Smooth muscle cell (in vitro differentiated cells): ENCODE measurements at regions not wholly inside any gene's neighbourhood (a gene's known extent, or its start where the extent isn't known, plus 50 kb on each side); places are given as distances from the start of the nearest gene placed in this dataset.

Experiments
- DNase-seq: peaks from one replicate; lab custom pipeline; 2025; ENCODE audit not compliant: unreplicated experiment; lab: John Stamatoyannopoulos, UW
- H2AFZ ChIP-seq: fragments of 200-600 bp; sonication (generic); 2 replicates; pipeline ENCODE4 v1.6.0; 2016; ENCODE audit warnings: antibody characterized with exemption, low read depth, mild to moderate bottlenecking
- H3F3A ChIP-seq: fragments of 200-600 bp; sonication (generic); 2 replicates; pipeline ENCODE4 v1.6.0; 2017; ENCODE audit warnings: antibody characterized with exemption, low read depth
- H3K27ac ChIP-seq: fragments of 200-600 bp; sonication (generic); 2 replicates; pipeline ENCODE4 v1.5.1; 2016; ENCODE audit warnings: low read depth, mild to moderate bottlenecking
- H3K27me3 ChIP-seq: fragments of 200-600 bp; sonication (generic); 2 replicates; pipeline ENCODE4 v1.6.1; 2016; ENCODE audit warnings: low read depth, mild to moderate bottlenecking
- H3K36me3 ChIP-seq: fragments of 200-600 bp; sonication (generic); 2 replicates; pipeline ENCODE4 v1.5.1; 2016; ENCODE audit warnings: low read depth
- H3K4me1 ChIP-seq: fragments of 200-600 bp; sonication (generic); 2 replicates; pipeline ENCODE4 v1.5.1; 2016; ENCODE audit warnings: low read depth
- H3K4me2 ChIP-seq: fragments of 200-600 bp; sonication (generic); 2 replicates; pipeline ENCODE4 v1.6.0; 2016; ENCODE audit warnings: mild to moderate bottlenecking
- H3K4me3 ChIP-seq: fragments of 200-600 bp; sonication (generic); 2 replicates; pipeline ENCODE4 v1.5.1; 2016; ENCODE audit warnings: mild to moderate bottlenecking
- H3K79me2 ChIP-seq: fragments of 200-600 bp; sonication (generic); 2 replicates; pipeline ENCODE4 v1.6.0; 2016; ENCODE audit warnings: low read depth, mild to moderate bottlenecking
- H3K9ac ChIP-seq: fragments of 200-600 bp; sonication (generic); 2 replicates; pipeline ENCODE4 v1.6.0; 2016; ENCODE audit warnings: low read depth
- H3K9me3 ChIP-seq: fragments of 200-600 bp; sonication (generic); replicated peaks from 2 replicates; pipeline ENCODE4 v1.5.1; 2016; ENCODE audit warnings: low read depth
- H4K20me1 ChIP-seq: fragments of 200-600 bp; sonication (generic); 2 replicates; pipeline ENCODE4 v1.6.0; 2016; ENCODE audit warnings: low read depth
- WGBS: methylation state at CpG from one replicate; pipeline ENCODE4 v1.1.7; 2016; ENCODE audit warnings: low lambda C conversion rate; 5-methylcytosine and 5-hydroxymethylcytosine counted together
- TF ChIP-seq, protein P1 (sequence below): fragments of 200-600 bp; sonication (generic); IDR thresholded peaks from 2 replicates; pipeline ENCODE4 v1.5.1; 2017; ENCODE audit warnings: borderline replicate concordance, mild to moderate bottlenecking, antibody characterized with exemption; ENCODE audit not compliant: insufficient read depth, poor library complexity, severe bottlenecking

DNA sequence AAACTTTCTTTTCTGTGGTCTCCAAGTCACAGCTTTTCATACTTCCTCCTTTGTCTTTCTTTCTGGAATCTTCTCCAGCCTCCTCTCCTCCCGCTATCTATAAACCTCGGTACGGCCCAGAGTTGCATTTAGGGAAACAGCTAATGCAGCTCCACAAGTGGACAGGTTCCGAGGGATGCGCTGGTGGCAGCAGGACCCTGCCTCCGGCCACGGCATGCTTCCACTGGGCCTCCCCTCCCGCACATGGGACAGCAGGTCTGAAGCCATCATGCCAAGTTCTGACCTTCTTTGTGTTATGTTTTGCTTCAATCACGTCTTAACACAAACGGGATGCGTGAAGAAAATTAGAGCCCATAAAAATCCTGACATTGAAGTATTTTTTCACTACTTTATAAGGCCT lies 136.9 kb downstream of the IRX2 start:
- Histone ChIP-seq H3K27me3 (no peaks in the 10 kb centered on the region), H3K9me3 (no peaks in the 10 kb centered on the region), H3K79me2 (no peaks in the 10 kb centered on the region), H3K4me3 (no peak overlapping the region), H3F3A (no peaks in the 10 kb centered on the region), H3K4me2 (no peak overlapping the region), H3K27ac (no peak overlapping the region), H2AFZ (no peak overlapping the region), H3K9ac (no peak overlapping the region), H3K36me3 (no peaks in the 10 kb centered on the region), H3K4me1 (no peaks in the 10 kb centered on the region), H4K20me1 (no peaks in the 10 kb centered on the region)
- DNase-seq, result no peak
- 88% methylated on average over 11 of the region's 11 CpGs for WGBS
- TF ChIP-seq, protein P1, sequence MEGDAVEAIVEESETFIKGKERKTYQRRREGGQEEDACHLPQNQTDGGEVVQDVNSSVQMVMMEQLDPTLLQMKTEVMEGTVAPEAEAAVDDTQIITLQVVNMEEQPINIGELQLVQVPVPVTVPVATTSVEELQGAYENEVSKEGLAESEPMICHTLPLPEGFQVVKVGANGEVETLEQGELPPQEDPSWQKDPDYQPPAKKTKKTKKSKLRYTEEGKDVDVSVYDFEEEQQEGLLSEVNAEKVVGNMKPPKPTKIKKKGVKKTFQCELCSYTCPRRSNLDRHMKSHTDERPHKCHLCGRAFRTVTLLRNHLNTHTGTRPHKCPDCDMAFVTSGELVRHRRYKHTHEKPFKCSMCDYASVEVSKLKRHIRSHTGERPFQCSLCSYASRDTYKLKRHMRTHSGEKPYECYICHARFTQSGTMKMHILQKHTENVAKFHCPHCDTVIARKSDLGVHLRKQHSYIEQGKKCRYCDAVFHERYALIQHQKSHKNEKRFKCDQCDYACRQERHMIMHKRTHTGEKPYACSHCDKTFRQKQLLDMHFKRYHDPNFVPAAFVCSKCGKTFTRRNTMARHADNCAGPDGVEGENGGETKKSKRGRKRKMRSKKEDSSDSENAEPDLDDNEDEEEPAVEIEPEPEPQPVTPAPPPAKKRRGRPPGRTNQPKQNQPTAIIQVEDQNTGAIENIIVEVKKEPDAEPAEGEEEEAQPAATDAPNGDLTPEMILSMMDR, result no peak

DNA sequence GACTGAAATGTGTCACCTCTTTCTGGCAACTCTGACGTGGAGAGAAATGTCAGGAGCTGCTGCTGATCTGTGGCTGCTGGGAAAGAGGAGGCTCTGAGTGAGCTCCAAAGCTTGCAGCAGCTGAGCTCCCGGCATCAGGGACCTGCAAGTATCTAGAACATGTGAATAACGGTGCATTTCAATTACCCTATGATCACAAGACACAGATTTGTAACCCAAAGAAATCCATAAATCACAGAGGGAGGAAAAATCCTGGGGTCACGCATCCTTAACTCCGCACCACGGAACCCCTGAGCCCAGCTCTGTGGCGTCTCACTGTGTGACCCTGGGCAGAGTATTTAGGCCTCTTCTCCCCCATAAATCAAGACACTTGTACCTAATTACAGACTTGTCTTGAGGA lies 139.8 kb downstream of the IRX2 start:
- H3K4me1 ChIP-seq, result no peaks in the 10 kb centered on the region
- no peak overlapping the region for H3K4me2 ChIP-seq
- no peaks in the 10 kb centered on the region for H3K79me2 ChIP-seq
- H3K27me3 ChIP-seq, result no peaks in the 10 kb centered on the region
- H3K27ac ChIP-seq, result no peak overlapping the region
- TF ChIP-seq, protein P1, result no peak
- H3K4me3 ChIP-seq, result no peak overlapping the region
- WGBS, result 91% methylated on average over 7 of the region's 7 CpGs
- no peak for DNase-seq
- H4K20me1 ChIP-seq, result no peaks in the 10 kb centered on the region
- no peak overlapping the region for H3K9ac ChIP-seq
- no peaks in the 10 kb centered on the region for H3F3A ChIP-seq
- H3K36me3 ChIP-seq, result no peaks in the 10 kb centered on the region
- no peaks in the 10 kb centered on the region for H3K9me3 ChIP-seq
- no peak overlapping the region for H2AFZ ChIP-seq

DNA sequence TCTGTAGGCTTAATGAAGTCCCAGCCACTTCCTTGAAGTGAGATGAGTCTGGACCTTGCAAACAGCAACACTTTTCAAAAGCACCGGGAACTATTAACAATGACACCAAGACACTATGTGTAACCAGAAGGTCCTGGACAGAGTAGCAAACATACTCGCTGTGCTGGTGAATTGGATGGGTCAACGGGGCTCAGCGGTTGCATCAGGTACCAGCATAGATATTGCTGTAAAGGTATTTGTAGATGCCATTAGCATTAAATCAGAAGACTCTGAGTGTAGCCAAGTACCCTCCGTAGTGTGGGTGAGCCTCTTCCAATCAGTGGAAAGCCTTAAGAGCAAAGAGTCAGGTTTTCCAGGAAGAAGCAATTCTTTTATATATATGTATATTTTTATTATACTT lies 140.5 kb downstream of the IRX2 start:
- Histone ChIP-seq H3K27ac (no peak overlapping the region), H3K4me3 (no peak overlapping the region), H3K36me3 (no peaks in the 10 kb centered on the region), H3F3A (no peaks in the 10 kb centered on the region), H3K4me2 (no peak overlapping the region), H3K27me3 (no peaks in the 10 kb centered on the region), H3K4me1 (no peaks in the 10 kb centered on the region), H2AFZ (no peak overlapping the region), H3K79me2 (no peaks in the 10 kb centered on the region), H4K20me1 (no peaks in the 10 kb centered on the region), H3K9ac (no peak overlapping the region), H3K9me3 (no peaks in the 10 kb centered on the region)
- WGBS, result 96% methylated on average over 5 of the region's 5 CpGs
- DNase-seq, result no peak
- TF ChIP-seq, protein P1, result no peak

DNA sequence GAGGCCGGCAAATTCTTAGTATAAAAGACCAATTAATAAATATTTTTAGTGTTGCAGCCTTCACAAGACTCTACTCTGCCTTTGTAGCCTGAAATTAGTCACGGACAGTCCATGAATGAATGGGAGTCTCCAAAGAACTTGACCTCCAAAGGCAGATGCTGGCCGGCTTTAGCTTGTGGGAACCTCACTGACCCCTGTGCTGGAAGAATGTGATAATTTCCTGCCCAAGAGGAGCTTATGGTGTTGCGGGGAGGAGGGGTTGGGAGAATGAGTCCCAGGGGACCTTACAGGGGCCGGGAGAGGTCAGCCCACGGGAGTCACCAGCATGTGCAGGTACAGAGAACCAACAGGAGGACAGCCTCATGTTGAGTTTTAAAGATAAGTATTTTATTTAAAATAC lies 143.1 kb downstream of the IRX2 start:
- TF ChIP-seq, protein P1, result no peak
- no peak overlapping the region for H3K4me2 ChIP-seq
- H3F3A ChIP-seq, result no peaks in the 10 kb centered on the region
- no peaks in the 10 kb centered on the region for H3K4me1 ChIP-seq
- H3K79me2 ChIP-seq, result no peaks in the 10 kb centered on the region
- no peaks in the 10 kb centered on the region for H3K27me3 ChIP-seq
- no peak overlapping the region for H2AFZ ChIP-seq
- H3K27ac ChIP-seq, result no peak overlapping the region
- no peak overlapping the region for H3K4me3 ChIP-seq
- 96% methylated on average over 6 of the region's 6 CpGs for WGBS
- H3K9ac ChIP-seq, result no peak overlapping the region
- H3K9me3 ChIP-seq, result no peaks in the 10 kb centered on the region
- H3K36me3 ChIP-seq, result no peaks in the 10 kb centered on the region
- H4K20me1 ChIP-seq, result no peaks in the 10 kb centered on the region
- DNase-seq, result no peak
